ENCODE measurements at regions not wholly inside any gene's neighbourhood (a gene's known extent, or its start where the extent isn't known, plus 50 kb on each side); places are given as distances from the start of the nearest gene placed in this dataset.

DNA sequence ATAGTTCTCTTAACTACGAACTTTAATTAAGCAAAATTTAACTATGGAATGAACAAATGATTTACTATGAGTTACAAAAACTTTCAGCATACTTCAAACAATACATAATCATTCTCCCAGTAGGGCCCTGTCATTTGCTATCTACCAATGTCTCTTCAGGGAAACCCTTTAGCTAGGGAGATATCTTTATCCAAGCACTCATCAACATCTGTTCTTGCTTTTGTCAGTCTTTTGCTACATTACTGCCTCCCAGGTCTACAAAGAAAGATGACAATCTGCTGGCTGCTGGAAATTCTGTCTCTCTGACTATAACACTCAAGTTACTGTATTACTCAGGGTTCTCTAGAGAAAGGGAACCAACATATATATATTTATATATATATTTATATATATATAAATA is 1626.3 kb upstream of the CELF4 start:
- Histone ChIP-seq H3K79me2 (ENCODE audit: control insufficient read depth, insufficient read depth, low read length) (no peaks in the 10 kb centered on the region), H4K20me1 (replicated peaks; ENCODE audit: control insufficient read depth, extremely low read depth, insufficient read depth, low read length) (no peaks in the 10 kb centered on the region), H3K36me3 (ENCODE audit: control insufficient read depth in 2 of 2, extremely low read depth in 1 of 2, insufficient read depth in 2 of 2, low read length in 2 of 2) (no peaks in the 10 kb centered on the region), H3K4me1 (ENCODE audit: control insufficient read depth, extremely low read depth, insufficient read depth, low read length) (no peaks in the 10 kb centered on the region), H3K4me3 (replicated peaks in 1 of 3; ENCODE audit: insufficient read depth in 1 of 3, low read depth in 1 of 3, low read length in 3 of 3) (no peak overlapping the region), H3K9me3 (replicated peaks; ENCODE audit: control insufficient read depth, insufficient read depth, low read length) (no peaks in the 10 kb centered on the region), H3K27me3 (ENCODE audit: control insufficient read depth in 2 of 2, insufficient read depth in 2 of 2, low read length in 2 of 2) (no peaks in the 10 kb centered on the region), H3K4me2 (ENCODE audit: insufficient read depth, low read length) (no peak overlapping the region), H3K9me1 (replicated peaks; ENCODE audit: control insufficient read depth, extremely low read depth, insufficient read depth, low read length) (no peaks in the 10 kb centered on the region), H3K27ac (ENCODE audit: insufficient read depth, low read depth, low read length) (no peak overlapping the region), H3K9ac (replicated peaks; ENCODE audit: extremely low read depth, insufficient read depth, low read length) (no peak overlapping the region), H2AFZ (ENCODE audit: low read depth, low read length) (no peak overlapping the region)
- POLR2A ChIA-PET, result no interaction called here
- dilution Hi-C loops (cut with MboI; ENCODE audit: extremely low pct_ligation_motif_present, low sequenced_read_pairs) (no loop called here), intact Hi-C loops (cut with micrococcal nuclease) (no loop called here)
- CTCF ChIA-PET, result interaction anchor here (1.2 kb wide), 1 partner anchor 9 kb away, joined by 4 read pairs; no protein-coding TSS in a partner anchor
- no TSS peak for BruUV-seq (replicated peaks)
- FAIRE-seq, result no peak
- TF ChIP-seq, protein P1, sequence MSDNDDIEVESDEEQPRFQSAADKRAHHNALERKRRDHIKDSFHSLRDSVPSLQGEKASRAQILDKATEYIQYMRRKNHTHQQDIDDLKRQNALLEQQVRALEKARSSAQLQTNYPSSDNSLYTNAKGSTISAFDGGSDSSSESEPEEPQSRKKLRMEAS (IDR thresholded peaks at IDR 0.05; ENCODE audit: insufficient read depth, insufficient read length), result no peak
- no peak for TF ChIP-seq POLR2A (IDR thresholded peaks at IDR 0.05; ENCODE audit: low read depth, low read length)
- DNase-seq (ENCODE audit: low read depth, low spot score), result no peak

DNA sequence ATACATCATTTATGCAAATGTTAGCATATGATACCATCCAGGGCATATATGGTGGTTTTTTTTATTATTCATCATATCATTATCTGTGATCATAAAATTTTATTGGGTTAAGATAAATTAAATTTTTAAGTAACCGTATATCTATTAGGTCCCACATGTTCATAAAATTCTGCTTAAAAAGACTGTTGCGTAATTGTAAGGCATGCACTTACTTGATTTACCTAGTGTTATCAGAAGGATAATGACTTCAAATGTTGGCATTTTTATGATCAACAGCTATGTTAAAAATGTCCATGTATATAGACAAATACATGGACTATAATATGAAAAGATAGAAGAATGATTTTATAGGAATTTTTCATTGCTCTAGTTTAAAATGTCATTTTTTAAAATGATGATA is 1625.5 kb upstream of the CELF4 start:
- dilution Hi-C loops (cut with MboI; ENCODE audit: extremely low pct_ligation_motif_present, low sequenced_read_pairs), result no loop called here
- Histone ChIP-seq H3K9ac (replicated peaks; ENCODE audit: extremely low read depth, insufficient read depth, low read length) (no peak overlapping the region), H4K20me1 (replicated peaks; ENCODE audit: control insufficient read depth, extremely low read depth, insufficient read depth, low read length) (no peaks in the 10 kb centered on the region), H3K27ac (ENCODE audit: insufficient read depth, low read depth, low read length) (no peak overlapping the region), H3K4me2 (ENCODE audit: insufficient read depth, low read length) (no peak overlapping the region), H3K9me1 (replicated peaks; ENCODE audit: control insufficient read depth, extremely low read depth, insufficient read depth, low read length) (no peaks in the 10 kb centered on the region), H3K4me1 (ENCODE audit: control insufficient read depth, extremely low read depth, insufficient read depth, low read length) (no peaks in the 10 kb centered on the region), H3K4me3 (replicated peaks in 1 of 3; ENCODE audit: insufficient read depth in 1 of 3, low read depth in 1 of 3, low read length in 3 of 3) (no peak overlapping the region), H3K36me3 (ENCODE audit: control insufficient read depth in 2 of 2, extremely low read depth in 1 of 2, insufficient read depth in 2 of 2, low read length in 2 of 2) (no peaks in the 10 kb centered on the region), H3K9me3 (replicated peaks; ENCODE audit: control insufficient read depth, insufficient read depth, low read length) (no peaks in the 10 kb centered on the region), H3K27me3 (ENCODE audit: control insufficient read depth in 2 of 2, insufficient read depth in 2 of 2, low read length in 2 of 2) (no peaks in the 10 kb centered on the region), H3K79me2 (ENCODE audit: control insufficient read depth, insufficient read depth, low read length) (no peaks in the 10 kb centered on the region), H2AFZ (ENCODE audit: low read depth, low read length) (no peak overlapping the region)
- TF ChIP-seq POLR2A (IDR thresholded peaks at IDR 0.05; ENCODE audit: low read depth, low read length) (no peak), POLR2AphosphoS5 (IDR thresholded peaks at IDR 0.05; ENCODE audit: insufficient read depth, low read depth, low read length) (no peak), FOS (IDR thresholded peaks at IDR 0.05; ENCODE audit: borderline replicate concordance, insufficient read depth, low read length) (no peak), GATA2 (IDR thresholded peaks at IDR 0.05; ENCODE audit: insufficient read depth, insufficient read length, low read depth, low read length) (no peak), EZH2 (IDR thresholded peaks at IDR 0.05; ENCODE audit: borderline replicate concordance, low read depth, low read length, severe bottlenecking) (no peak), MYC (IDR thresholded peaks at IDR 0.05; ENCODE audit: low read depth, low read length) (no peak), JUN (IDR thresholded peaks at IDR 0.05; ENCODE audit: borderline replicate concordance, insufficient read depth, insufficient read length, low read depth) (no peak)
- TF ChIP-seq, protein P1 (IDR thresholded peaks at IDR 0.05; ENCODE audit: insufficient read depth, insufficient read length), result no peak
- TF ChIP-seq, protein P2, sequence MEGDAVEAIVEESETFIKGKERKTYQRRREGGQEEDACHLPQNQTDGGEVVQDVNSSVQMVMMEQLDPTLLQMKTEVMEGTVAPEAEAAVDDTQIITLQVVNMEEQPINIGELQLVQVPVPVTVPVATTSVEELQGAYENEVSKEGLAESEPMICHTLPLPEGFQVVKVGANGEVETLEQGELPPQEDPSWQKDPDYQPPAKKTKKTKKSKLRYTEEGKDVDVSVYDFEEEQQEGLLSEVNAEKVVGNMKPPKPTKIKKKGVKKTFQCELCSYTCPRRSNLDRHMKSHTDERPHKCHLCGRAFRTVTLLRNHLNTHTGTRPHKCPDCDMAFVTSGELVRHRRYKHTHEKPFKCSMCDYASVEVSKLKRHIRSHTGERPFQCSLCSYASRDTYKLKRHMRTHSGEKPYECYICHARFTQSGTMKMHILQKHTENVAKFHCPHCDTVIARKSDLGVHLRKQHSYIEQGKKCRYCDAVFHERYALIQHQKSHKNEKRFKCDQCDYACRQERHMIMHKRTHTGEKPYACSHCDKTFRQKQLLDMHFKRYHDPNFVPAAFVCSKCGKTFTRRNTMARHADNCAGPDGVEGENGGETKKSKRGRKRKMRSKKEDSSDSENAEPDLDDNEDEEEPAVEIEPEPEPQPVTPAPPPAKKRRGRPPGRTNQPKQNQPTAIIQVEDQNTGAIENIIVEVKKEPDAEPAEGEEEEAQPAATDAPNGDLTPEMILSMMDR (IDR thresholded peaks at IDR 0.05; ENCODE audit: extremely low read depth in 1 of 2, insufficient read depth in 1 of 2, low read depth in 1 of 2, low read length in 2 of 2), result no peak
- CTCF ChIA-PET, result interaction anchor here (1.2 kb wide), 1 partner anchor 8 kb away, joined by 4 read pairs; no protein-coding TSS in a partner anchor
- BruUV-seq (replicated peaks), result no TSS peak
- intact Hi-C loops (cut with micrococcal nuclease), result no loop called here
- DNase-seq (ENCODE audit: low read depth, low spot score), result no peak
- POLR2A ChIA-PET, result no interaction called here
- no peak for FAIRE-seq

Data from endothelial cell of umbilical vein (primary cell).